Immature natural killer cell (primary cell): ENCODE measurements at regions not wholly inside any gene's neighbourhood (a gene's known extent, or its start where the extent isn't known, plus 50 kb on each side); places are given as distances from the start of the nearest gene placed in this dataset.
"Not testable (repeated sequence)": the region's sequence is repeated elsewhere in the genome, so short reads cannot be mapped to it uniquely, and the experiment has no call there.

Experiments
- DNase-seq, 3 donors: peaks; one replicate each; pipeline ENCODE4 v3.0.0; 2022; ENCODE audit warnings: mixed read lengths in 1 of 3
- H3K27ac Mint-ChIP-seq, 6 donors: one replicate each; pipeline ENCODE4 v1.8.0; 2020; ENCODE audit warnings: mixed read lengths in 6 of 6, mild to moderate bottlenecking in 5 of 6, inconsistent platforms in 4 of 6, moderate library complexity in 3 of 6
- H3K27me3 Mint-ChIP-seq, 3 donors: one replicate each; pipeline ENCODE4 v1.8.0; 2020 to 2021; ENCODE audit warnings: low read depth in 3 of 3, mild to moderate bottlenecking in 3 of 3, mixed read lengths in 3 of 3, moderate library complexity in 3 of 3, inconsistent platforms in 1 of 3
- H3K36me3 Mint-ChIP-seq, 3 donors: one replicate each; pipeline ENCODE4 v1.8.0; 2020; ENCODE audit warnings: mixed read lengths in 3 of 3, inconsistent platforms in 2 of 3, mild to moderate bottlenecking in 2 of 3
- H3K4me1 Mint-ChIP-seq, 2 donors: one replicate each; pipeline ENCODE4 v1.8.0; 2020; ENCODE audit warnings: inconsistent platforms in 2 of 2, mild to moderate bottlenecking in 2 of 2, mixed read lengths in 2 of 2, moderate library complexity in 1 of 2
- H3K4me3 Mint-ChIP-seq, 5 donors: one replicate each; pipeline ENCODE4 v1.8.0; 2020; ENCODE audit warnings: mild to moderate bottlenecking in 5 of 5, mixed read lengths in 5 of 5, inconsistent platforms in 3 of 5, moderate library complexity in 3 of 5
- H3K9me3 Mint-ChIP-seq, 6 donors: one replicate each; pipeline ENCODE4 v1.8.0; 2020; ENCODE audit warnings: mild to moderate bottlenecking in 6 of 6, mixed read lengths in 6 of 6, inconsistent platforms in 4 of 6, moderate library complexity in 3 of 6

DNA sequence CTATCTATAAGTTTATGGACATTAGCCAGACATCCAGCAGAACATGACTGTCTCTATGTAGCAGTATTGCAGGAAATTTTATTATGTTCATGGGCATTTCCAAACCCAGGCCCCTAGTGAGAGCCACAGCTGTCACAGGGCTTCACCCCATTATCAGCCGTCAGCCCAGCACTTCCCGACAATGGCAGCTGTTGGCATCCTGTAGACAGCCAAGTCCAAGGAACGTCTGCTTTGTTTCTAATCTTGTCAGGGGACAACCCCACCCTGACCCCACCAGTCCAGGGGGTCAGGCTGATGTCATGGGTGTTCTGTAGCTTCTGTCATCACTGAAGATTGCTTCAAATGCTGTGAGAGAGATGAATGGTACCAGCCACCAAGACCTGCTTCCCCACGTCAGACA, 565.3 kb upstream of the BRINP1 start:
- no peak overlapping the region for H3K4me3 Mint-ChIP-seq
- H3K27ac Mint-ChIP-seq = no peak overlapping the region
- H3K36me3 Mint-ChIP-seq = no peaks in the 10 kb centered on the region
- H3K9me3 Mint-ChIP-seq = peaks cover 0 to 2% (median 0%) of the 10 kb centered on the region in 6 donors
- DNase-seq = no peak
- H3K27me3 Mint-ChIP-seq = peaks cover 0 to 4% (median 0%) of the 10 kb centered on the region in 3 donors
- no peaks in the 10 kb centered on the region for H3K4me1 Mint-ChIP-seq

DNA sequence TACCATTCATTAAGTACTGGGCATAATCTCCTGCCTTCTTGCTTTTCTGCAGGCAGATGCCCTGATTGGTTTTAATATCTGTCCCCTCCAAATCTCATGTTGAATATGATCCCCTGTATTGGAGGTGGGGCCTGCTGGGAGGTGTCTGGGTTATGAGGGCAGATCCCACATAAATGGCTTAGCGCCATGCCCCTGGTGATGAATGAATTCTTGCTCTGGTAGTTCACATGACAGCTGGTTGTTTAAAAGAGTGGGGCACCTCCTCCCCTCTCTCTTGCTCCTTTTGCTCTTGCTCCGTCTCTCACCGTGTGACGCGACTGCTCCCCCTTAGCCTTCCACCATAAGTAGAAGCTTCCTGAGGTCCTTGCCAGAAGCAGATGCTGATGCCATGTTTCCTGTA, 564.0 kb upstream of the BRINP1 start:
- Mint-ChIP-seq H3K9me3 (peaks cover 0 to 2% (median 0%) of the 10 kb centered on the region in 6 donors), H3K36me3 (no peaks in the 10 kb centered on the region), H3K27me3 (peaks cover 0 to 8% (median 2%) of the 10 kb centered on the region in 3 donors), H3K4me3 (no peak overlapping the region), H3K27ac (no peak overlapping the region), H3K4me1 (no peaks in the 10 kb centered on the region)
- no peak for DNase-seq

DNA sequence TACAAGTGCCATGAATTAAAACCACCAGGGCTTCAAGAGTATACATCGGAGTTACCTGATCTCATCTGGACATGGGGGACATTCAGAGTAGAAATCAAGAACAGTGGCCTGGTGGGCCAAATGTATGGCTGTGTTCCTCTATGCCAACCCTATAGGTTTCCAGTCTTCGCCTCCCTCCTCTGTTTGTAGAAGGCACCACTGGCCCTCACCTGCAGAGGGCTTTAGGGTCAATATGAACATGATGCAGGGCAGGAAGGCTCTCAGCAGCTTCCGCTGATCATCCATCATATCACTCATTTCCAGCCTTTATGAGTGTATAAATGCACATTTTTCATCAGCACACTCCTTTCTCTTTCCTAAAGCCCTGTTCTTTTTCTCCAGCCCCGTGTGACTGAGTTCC, 555.5 kb upstream of the BRINP1 start:
- no peaks in the 10 kb centered on the region for H3K4me1 Mint-ChIP-seq
- H3K27me3 Mint-ChIP-seq = peaks cover 0 to 8% (median 2%) of the 10 kb centered on the region in 3 donors
- peaks cover 0 to 9% (median 5%) of the 10 kb centered on the region in 6 donors for H3K9me3 Mint-ChIP-seq
- DNase-seq = no peak
- no peak overlapping the region for H3K27ac Mint-ChIP-seq
- H3K4me3 Mint-ChIP-seq = no peak overlapping the region
- H3K36me3 Mint-ChIP-seq = no peaks in the 10 kb centered on the region

GRCh38 chr9:119917175-119917574, 547.9 kb upstream of the BRINP1 start:
- Mint-ChIP-seq H3K27me3 (no peaks in the 10 kb centered on the region), H3K27ac (no peak overlapping the region), H3K9me3 (peaks cover 0 to 9% (median 2%) of the 10 kb centered on the region in 6 donors), H3K36me3 (no peaks in the 10 kb centered on the region), H3K4me1 (no peaks in the 10 kb centered on the region), H3K4me3 (no peak overlapping the region)
- DNase-seq = no peak

- no peaks in the 10 kb centered on the region for H3K4me1 Mint-ChIP-seq
- no peaks in the 10 kb centered on the region for H3K27me3 Mint-ChIP-seq
- DNase-seq = no peak
- H3K4me3 Mint-ChIP-seq = no peak overlapping the region
- peaks cover 5 to 13% (median 6%) of the 10 kb centered on the region in 6 donors for H3K9me3 Mint-ChIP-seq
- H3K36me3 Mint-ChIP-seq = peaks cover 0 to 6% (median 0%) of the 10 kb centered on the region in 3 donors
- no peak overlapping the region for H3K27ac Mint-ChIP-seq
Measured at GRCh38 chr9:119907056-119907455, 537.8 kb upstream of the BRINP1 start.

- Mint-ChIP-seq H3K9me3 (peaks cover 5 to 13% (median 6%) of the 10 kb centered on the region in 6 donors), H3K36me3 (peaks cover 0 to 6% (median 0%) of the 10 kb centered on the region in 3 donors), H3K4me3 (no peak overlapping the region), H3K4me1 (no peaks in the 10 kb centered on the region), H3K27ac (no peak overlapping the region), H3K27me3 (peaks cover 0 to 2% (median 0%) of the 10 kb centered on the region in 3 donors)
- no peak for DNase-seq
Measured at GRCh38 chr9:119905724-119906123, 536.5 kb upstream of the BRINP1 start.

GRCh38 chr9:119903851-119904250, 534.6 kb upstream of the BRINP1 start:
- H3K4me3 Mint-ChIP-seq = no peak overlapping the region
- H3K4me1 Mint-ChIP-seq = no peaks in the 10 kb centered on the region
- H3K9me3 Mint-ChIP-seq = peaks cover 5 to 11% (median 6%) of the 10 kb centered on the region in 6 donors
- no peak overlapping the region for H3K27ac Mint-ChIP-seq
- no peak for DNase-seq
- H3K27me3 Mint-ChIP-seq = peaks cover 0 to 2% (median 0%) of the 10 kb centered on the region in 3 donors
- peaks cover 0 to 6% (median 0%) of the 10 kb centered on the region in 3 donors for H3K36me3 Mint-ChIP-seq

DNA sequence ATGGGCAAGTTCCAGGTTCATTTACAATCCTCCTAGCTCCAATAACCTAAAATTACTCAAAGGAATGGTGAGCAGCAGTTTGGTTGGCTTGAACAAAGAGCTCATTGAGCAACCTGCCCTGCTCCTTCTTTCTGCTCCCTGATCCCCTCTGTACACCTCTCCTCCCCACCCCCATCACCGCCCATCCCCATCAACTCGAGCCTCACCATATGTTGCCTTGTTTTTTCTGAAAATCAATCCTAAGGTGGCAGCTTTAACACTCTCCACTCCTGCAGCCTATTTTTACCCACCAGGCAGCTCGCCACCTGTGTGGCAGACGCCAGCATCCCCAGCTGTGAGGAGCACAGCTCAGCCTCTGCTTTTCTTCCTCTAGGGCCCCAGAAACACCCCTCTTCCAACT, 533.4 kb upstream of the BRINP1 start:
- Mint-ChIP-seq H3K4me1 (no peaks in the 10 kb centered on the region), H3K9me3 (peaks cover 0 to 10% (median 1%) of the 10 kb centered on the region in 6 donors), H3K4me3 (no peak overlapping the region), H3K36me3 (no peaks in the 10 kb centered on the region), H3K27me3 (peaks cover 0 to 2% (median 0%) of the 10 kb centered on the region in 3 donors), H3K27ac (no peak overlapping the region)
- DNase-seq = no peak

DNA sequence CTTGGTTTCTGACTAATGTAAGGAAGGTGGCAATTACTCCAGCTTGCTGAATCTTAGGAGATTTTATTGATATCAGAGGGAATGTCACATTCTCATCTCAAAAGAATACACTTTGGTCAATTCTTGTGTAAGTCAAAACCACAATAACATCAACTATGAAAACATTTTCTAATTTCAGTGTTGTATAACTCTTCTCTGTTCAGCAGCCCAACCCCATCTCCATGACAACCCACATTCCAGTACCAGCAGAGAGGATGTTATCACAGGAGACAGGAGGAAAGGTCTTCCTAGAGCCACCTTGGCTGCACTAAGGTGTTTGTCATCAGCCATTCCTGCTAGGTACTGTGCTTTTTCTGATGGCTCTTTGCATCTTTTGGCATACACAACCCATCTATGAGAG, 529.1 kb upstream of the BRINP1 start:
- H3K4me1 Mint-ChIP-seq = no peaks in the 10 kb centered on the region
- peaks cover 0 to 8% (median 0%) of the 10 kb centered on the region in 6 donors for H3K9me3 Mint-ChIP-seq
- DNase-seq = no peak
- H3K4me3 Mint-ChIP-seq = no peak overlapping the region
- no peak overlapping the region for H3K27ac Mint-ChIP-seq
- H3K27me3 Mint-ChIP-seq = peaks cover 0 to 2% (median 0%) of the 10 kb centered on the region in 3 donors
- H3K36me3 Mint-ChIP-seq = no peaks in the 10 kb centered on the region

GRCh38 chr9:119884438-119884837, 515.2 kb upstream of the BRINP1 start:
- H3K27ac Mint-ChIP-seq = no peak overlapping the region
- H3K9me3 Mint-ChIP-seq = peaks cover 0 to 2% (median 0%) of the 10 kb centered on the region in 6 donors
- no peak for DNase-seq
- H3K27me3 Mint-ChIP-seq = peaks cover 0 to 4% (median 2%) of the 10 kb centered on the region in 3 donors
- H3K4me3 Mint-ChIP-seq = no peak overlapping the region
- no peaks in the 10 kb centered on the region for H3K36me3 Mint-ChIP-seq
- H3K4me1 Mint-ChIP-seq = no peaks in the 10 kb centered on the region

DNA sequence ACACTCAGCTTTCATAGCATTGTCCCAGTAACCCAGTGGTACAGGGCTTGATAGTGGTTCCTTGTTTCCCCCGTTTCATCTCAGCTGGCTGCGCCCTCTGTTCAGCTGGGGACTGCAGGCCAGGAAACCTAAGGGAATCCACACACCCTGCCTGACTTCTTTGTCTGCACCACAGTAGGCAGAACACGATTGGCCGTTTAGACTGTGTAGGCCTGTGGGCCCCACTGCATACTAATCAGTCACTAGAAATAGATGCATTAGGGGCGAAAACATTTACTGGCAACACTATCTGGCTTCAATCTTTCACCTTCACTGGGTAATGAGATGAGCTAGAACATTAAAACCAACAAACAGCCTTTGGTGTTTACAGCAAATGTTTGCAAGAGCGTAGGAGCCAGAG, 512.7 kb upstream of the BRINP1 start:
- Mint-ChIP-seq H3K4me1 (no peaks in the 10 kb centered on the region), H3K4me3 (no peak overlapping the region), H3K36me3 (no peaks in the 10 kb centered on the region), H3K27me3 (peaks cover 0 to 4% (median 2%) of the 10 kb centered on the region in 3 donors), H3K27ac (no peak overlapping the region), H3K9me3 (peaks cover 0 to 2% (median 0%) of the 10 kb centered on the region in 6 donors)
- no peak for DNase-seq

GRCh38 chr9:119880361-119880760, 511.1 kb upstream of the BRINP1 start:
- Mint-ChIP-seq H3K9me3 (peaks cover 0 to 2% (median 0%) of the 10 kb centered on the region in 6 donors), H3K27me3 (peaks cover 0 to 4% (median 0%) of the 10 kb centered on the region in 3 donors), H3K36me3 (no peaks in the 10 kb centered on the region), H3K4me3 (no peak overlapping the region), H3K4me1 (no peaks in the 10 kb centered on the region), H3K27ac (no peak overlapping the region)
- no peak for DNase-seq

DNA sequence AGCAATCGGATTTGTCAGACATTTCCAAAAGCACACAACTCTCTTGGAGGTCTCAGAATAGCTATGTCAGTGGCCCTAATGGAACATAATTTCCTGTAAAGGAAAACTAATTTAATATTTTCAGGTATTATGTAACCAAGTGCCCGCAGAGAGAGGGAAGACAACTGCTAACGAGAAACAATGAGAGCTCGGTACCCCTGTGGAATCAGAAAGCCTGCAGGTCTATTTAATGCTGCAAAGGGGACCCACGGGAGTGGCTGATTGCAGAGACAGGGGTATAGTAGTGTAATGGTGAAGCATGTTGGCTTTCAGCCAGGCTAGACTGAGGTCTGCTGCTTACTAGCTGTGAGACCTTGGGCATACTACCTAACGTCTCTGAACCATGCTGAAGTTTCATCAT, 508.1 kb upstream of the BRINP1 start:
- Mint-ChIP-seq H3K36me3 (no peaks in the 10 kb centered on the region), H3K9me3 (peaks cover 0 to 2% (median 0%) of the 10 kb centered on the region in 6 donors), H3K4me1 (no peaks in the 10 kb centered on the region), H3K27me3 (peaks cover 2 to 4% (median 2%) of the 10 kb centered on the region in 3 donors), H3K27ac (no peak overlapping the region), H3K4me3 (no peak overlapping the region)
- DNase-seq = no peak

DNA sequence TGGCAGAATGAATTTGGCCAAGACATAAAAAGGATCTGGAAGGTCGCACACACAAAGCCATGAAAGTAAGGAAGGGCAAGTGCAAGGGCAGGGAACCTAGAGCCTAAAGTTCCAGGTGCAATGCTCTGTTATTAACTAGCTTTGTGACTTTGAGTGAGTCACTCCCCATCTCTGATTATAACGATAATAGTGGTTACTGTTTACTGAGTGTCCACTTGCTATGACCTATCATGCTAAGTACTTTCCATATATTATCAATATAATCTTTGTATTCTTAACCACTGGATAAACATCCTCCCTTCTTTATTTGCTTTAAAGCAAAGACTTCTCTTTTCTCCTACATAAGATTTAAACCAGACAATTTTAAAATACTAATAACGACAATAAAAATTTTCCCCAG, 504.6 kb upstream of the BRINP1 start:
- H3K9me3 Mint-ChIP-seq = no peaks in the 10 kb centered on the region
- H3K27ac Mint-ChIP-seq = peak overlapping the region in 1 of 6 donors; percentile 78
- no peaks in the 10 kb centered on the region for H3K4me1 Mint-ChIP-seq
- H3K36me3 Mint-ChIP-seq = no peaks in the 10 kb centered on the region
- DNase-seq = no peak
- peaks cover 0 to 2% (median 2%) of the 10 kb centered on the region in 3 donors for H3K27me3 Mint-ChIP-seq
- no peak overlapping the region for H3K4me3 Mint-ChIP-seq

DNA sequence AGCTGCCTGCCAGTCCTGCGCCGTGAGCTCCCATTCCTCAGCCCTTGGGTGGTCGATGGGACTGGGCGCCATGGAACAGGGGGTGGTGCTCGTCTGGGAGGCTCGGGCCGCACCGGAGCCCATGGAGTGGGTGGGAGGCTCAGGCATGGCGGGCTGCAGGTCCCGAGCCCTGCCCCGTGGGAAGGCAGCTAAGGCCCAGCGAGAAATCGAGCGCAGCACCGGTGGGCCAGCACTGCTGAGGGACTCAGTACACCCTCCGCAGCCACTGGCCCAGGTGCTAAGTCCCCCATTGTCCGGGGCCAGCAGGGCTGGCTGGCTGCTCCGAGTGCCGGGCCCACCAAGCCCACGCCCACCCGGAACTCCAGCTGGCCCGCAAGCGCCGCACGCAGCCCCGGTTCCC, 501.0 kb upstream of the BRINP1 start:
- H3K36me3 Mint-ChIP-seq, H3K4me3 Mint-ChIP-seq, H3K27me3 Mint-ChIP-seq: not testable (repeated sequence)

More for the DNA sequence above, 501.0 kb upstream of the BRINP1 start:
- H3K27ac Mint-ChIP-seq, H3K9me3 Mint-ChIP-seq, H3K4me1 Mint-ChIP-seq, DNase-seq: not testable (repeated sequence)
